ENCODE measurements at regions not wholly inside any gene's neighbourhood (a gene's known extent, or its start where the extent isn't known, plus 50 kb on each side); places are given as distances from the start of the nearest gene placed in this dataset.

DNA sequence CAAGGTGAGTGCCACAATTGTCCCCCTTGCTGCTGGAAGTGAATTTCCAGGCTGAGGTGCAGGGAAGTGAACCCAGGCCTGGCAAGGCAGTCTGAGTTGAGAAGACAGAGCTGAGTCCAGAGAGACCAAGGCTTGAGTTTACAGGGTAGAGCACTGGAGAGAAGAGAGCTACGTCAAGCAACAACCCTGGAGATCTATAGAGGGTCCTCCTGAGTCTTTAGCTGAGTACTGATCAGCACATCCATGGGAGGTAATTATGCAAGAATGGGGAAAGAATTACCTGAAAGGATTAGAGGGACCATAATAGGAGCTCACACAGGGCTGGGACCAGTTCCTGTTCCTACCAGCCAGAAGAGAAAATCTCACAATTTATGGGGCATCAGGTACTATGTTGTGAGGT is 190.7 kb downstream of the NEDD1 start:
- DNase-seq = no peak

DNA sequence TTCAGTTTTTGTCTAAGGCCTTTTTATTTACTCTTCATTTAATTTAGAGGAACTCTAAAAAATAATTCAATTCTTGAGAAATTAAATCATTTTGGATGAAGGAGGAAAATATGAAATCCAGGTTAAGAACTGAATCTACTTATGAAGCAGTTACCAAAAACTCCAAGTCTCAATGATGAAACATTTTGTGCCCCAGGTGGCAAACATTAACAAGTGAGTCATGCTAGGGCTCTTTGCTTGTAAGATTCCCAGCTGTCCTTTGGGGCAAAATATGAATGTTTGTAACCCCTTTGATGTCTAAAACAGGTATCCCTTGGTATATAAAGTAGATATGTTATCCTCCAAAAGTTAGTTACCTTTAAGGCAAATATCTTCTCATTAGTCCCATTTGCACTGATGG is 202.4 kb downstream of the NEDD1 start:
- no peak for DNase-seq

DNA sequence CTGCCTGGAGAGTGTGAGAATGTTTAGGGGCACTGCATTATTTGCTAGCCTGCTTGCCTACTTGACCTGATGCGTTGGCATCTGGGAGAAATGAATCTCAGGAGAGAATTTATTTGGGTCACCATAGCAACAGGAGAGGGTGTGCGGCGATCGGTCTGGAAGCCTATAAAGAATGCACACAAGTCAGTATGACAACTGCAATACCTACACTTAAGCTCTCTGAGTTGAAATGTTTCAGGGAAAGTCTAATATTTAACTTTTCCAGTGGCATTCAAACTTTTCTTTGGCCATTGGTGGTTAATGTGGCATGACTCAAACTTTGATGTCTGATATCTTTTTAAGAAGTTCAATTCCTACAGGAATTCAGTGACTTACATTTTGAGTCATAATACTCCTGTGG is 205.1 kb downstream of the NEDD1 start:
- no peak for DNase-seq

DNA sequence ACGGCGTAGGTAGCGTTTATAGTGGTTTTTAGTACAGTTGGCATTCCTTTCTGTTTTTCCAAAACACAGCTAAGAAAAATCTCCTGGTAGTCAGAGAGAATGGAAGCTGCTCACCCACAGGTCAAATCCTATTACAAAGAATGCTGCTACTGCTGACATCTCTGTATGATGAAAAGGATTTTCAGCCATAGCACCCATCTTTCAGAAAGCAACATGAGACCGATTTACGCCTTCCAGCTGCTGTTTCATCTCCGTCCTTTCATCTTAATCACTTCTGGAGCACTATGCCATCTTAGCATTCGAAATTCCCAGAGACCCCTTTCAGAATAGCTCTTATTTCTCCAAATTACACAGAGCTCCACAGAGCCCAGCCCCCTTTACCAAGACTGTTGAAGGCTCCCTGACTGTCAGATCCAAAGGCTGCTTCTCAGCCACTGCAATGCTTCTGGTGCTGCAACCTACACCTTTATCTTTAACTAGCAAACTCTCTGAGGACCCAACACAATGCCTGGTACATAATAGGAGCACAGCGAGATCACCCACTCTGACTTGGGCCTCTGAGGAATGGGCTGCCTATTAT is 211.8 kb downstream of the NEDD1 start:
- DNase-seq = no peak

DNA sequence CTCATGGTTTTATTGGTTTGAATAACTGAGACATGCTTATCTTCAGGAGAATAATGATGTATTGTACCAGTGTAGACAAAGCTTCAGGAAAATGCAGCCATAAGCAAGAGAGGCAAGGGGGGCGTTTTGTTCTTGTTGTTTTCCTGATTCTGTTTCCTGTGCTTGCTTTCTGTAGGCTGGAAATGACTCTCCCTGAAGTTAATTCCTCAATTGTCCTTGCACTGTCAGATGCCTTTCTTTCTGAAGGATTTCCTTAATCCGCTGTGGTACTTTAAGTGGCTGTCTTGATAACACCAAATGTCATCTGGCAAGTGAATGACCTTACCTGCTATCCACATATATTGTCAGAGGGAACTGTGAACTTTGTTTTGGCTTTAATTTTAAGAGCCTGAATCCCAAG is 220.0 kb downstream of the NEDD1 start:
- DNase-seq = no peak

DNA sequence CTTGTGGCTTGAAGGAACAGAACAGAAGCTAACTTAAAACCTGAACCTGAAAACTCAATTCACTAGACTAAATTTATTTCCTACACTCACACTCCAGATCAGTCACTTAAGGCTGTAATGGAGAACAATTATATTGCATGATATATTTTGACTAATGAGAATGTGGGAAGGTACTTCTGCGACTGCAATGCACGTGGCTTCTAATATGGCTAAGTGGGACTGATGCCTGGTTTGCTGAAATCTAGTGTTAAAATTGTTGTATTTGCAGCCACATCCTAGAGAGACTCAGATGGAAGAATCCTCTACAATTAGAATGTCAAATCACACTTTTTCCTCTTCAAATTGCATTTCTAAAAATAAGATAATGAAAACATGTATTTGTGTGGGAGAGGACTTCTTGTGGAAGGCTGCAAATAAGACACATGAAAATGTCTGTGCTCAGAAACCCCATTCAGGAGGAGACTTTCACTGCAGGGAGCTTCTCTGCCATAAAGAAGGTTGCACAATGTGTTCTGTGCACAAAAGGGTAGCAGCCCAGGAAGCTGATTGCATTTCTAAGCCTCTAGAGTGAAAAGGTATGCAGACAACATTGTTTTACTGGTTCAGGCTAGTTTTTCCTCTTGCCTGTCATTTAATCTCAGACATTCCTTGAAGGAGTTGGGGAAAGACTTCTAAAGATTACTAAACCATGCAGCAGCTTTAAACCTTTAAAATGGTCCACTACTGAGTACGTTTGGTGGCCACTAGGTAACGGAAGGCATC is 224.3 kb downstream of the NEDD1 start:
- DNase-seq = no peak

DNA sequence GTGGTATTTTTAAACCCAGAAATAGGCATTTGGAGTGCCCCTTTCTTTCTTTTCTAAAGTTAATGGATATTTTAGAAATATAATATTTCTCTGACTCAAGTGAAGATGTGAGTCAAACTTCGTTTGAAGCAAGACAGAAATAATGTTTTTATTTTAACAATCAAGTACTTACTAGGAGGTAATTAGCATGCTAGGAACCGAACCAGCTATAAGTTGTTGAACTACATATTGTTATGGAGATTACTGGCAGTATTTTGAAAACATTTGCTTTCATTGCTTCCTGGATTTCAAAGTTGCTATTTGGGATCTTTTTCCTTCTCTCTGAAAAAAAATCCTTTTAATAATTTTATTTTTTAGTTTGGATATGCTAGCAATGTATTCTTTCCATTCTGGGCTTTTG is 225.2 kb downstream of the NEDD1 start:
- DNase-seq = no peak

DNA sequence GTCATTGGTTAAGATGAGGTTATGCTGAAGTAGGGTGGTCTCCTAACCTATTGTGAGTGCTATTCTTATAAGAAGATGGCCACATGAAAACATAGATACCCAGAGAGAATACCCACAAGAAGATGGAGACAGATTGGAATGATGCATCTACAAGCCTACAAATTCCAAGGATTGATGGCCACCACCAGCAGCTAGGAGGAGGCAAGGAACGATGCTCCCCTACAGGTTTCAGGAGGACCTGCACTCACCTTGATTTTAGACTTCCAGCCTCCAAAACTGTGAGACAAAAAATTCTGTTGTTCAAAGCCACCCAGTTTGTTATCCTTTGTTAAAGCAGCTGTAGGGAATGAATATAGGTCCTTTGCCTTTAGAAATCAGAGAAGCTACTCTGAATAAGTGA is 227.4 kb downstream of the NEDD1 start:
- DNase-seq = no peak

DNA sequence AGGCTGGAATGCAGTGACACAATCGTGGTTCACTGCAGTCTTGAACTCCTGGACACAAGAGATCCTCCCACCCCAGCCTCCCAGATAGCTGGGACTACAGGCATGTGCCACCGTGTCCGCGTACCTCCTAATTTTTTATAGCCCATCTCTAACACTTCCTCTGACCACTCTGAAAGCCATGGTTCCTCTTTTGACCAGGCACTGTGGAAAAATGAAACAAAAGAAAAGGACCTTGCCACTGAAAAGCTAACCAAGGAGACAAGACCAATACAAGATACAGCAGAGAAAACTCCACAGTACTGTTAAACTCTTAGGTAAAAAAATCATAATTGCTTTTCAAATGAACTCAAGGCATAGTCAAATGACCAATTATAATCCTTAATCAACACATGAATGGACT is 233.3 kb downstream of the NEDD1 start:
- DNase-seq = no peak

DNA sequence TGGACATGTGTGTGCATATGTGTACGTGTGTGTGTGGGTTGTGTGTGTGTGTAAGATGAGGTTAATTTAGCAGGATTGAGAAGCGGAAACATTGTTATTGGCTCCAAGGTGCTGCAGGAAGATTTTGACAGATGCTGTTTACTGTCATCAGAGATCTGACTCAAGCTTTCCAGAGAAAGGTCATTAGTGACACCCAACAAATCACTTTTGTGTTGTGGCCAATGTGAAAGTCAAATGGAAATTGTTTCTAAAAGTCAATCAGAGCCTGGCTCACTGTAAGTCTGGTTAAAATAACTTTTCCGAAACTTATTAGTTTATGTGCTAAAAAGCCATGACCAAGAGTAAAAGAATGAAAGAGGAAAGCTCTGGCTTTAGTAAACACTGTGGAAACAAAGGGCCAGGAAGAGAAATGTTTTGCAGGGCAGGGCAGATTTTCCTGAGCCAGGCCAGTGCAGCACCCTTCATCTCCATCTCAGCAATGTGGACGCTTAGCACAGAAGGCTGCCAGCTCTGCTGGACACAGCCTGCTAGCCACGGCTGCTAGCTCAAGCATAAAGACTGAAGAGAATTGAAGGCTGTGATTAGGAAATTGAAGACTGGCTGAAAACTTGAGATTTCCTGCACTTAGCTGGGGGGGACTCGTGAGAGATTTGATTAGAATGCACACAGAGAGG is 235.8 kb downstream of the NEDD1 start:
- no peak for DNase-seq

DNA sequence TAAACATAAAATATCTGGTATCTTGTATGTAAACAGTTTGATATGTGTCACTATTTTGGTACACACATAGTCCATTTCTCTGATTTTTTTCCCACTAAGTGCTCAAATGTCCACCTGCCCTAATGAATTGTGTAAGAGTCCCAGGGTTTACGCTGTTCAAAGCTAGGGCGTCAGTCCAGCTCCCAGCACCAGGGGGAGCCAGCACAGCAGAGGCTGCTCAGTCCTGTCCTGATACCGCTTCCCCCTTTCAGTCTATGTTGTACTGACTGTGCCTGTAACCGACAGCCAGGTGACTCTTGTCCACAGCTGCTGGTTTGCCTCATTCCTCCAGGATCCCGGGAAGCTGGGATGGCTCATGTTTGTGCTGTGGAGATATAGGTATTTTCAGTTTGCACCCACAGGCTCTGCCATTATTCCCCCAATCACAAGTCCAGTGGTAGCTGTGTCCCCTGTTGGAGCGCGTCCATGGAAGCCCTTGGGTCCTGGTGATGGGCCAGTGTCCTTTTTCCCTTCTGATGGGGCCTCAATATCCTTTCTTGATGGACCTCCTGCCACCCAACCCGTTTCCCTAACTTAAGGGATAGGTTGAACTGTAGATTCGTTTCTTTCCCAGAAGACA is 242.0 kb downstream of the NEDD1 start:
- peak; percentile 18 to 22 for DNase-seq

DNA sequence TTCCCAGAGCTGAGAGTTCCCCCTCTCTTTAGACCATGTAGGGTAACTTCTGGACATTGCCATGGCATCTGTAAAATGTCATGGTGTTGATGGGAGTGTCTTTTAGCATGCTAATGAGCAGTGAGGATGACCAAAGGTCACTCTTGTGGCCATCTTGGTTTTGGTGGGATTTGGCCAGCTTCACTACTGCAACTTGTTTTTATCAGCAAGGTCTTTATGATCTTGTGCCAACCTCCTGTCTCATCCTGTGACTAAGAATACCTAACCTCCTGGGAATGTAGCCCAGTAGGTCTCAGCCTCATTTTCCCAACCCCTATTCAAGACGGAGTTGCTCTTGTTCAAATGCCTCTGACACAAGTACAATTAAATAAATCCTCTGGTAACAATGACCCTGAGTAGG is 244.4 kb downstream of the NEDD1 start:
- no peak for DNase-seq

DNA sequence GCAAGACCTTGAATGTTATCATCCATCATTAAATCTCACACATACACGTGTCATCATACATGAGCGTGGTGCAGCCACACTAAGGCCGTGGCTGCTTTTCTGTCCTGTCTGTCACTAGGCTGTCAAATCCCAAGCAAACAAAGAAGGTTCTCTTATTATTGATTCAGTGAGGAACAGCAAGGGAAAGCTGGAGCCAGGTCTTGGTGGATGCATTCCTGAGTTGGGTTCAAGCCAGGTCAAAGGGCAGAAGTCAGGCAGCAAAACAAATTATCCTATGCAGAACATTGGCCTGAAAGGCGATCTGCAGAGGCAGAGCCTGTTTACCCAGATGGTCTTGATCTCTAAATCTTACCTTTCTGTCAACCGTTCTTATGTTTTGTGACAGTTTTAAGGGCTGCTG is 252.3 kb downstream of the NEDD1 start:
- no peak for DNase-seq

DNA sequence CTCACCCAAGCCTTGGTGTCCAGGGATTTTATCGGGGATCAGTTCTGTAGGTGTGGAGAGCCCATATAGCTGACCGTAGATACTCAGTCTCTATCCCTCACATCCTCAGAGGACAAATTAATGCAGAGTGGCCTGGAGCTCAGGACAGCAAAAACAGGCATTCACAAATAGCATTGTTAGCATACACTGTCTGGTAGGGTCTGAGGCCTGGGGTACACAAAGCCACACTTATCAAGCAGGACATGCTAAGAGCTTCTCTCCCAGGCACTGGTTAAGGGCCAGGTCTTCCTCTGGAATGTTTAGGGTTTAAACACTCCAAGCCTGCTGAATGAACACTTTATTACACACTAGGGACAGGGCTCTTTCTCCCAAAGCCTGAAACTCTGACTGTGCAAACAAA is 253.2 kb downstream of the NEDD1 start:
- DNase-seq = no peak

DNA sequence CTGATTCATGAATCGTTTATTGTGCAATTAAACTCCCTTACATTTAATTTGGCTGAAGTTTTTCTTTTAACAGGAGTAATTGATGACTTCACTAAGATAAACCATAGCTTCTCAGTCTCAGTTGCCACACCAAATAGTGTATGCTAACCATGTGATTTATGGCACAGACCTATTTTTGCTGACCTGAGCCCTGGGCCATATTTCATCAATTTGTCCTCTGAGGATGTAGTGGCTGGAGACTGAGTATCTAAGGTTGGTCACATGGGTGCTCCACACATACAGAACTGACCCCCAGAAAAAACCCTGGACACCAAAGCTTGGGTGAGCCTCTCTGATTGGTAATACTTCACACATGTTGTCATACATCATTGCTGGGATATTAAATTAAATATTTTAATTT is 255.1 kb downstream of the NEDD1 start:
- DNase-seq = no peak

DNA sequence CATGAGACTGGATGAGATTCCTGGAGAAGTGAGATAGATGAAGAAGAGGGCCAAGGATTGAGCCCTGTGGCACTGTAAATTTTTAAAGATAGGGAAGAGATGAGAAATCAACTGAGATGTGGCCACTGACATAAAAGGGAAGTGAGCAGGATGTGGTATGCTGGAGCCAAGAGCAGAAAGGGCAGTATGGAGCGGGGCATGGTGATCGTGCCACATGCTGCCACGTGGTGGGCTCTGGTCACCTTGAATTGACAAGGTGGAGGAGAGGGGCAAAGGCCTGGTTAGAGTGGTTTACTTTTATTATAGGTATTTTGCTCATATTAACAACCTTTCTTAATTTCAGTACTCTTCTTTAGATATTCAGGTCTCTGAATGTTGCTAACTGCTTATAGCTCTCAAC is 257.9 kb downstream of the NEDD1 start:
- no peak for DNase-seq

DNA sequence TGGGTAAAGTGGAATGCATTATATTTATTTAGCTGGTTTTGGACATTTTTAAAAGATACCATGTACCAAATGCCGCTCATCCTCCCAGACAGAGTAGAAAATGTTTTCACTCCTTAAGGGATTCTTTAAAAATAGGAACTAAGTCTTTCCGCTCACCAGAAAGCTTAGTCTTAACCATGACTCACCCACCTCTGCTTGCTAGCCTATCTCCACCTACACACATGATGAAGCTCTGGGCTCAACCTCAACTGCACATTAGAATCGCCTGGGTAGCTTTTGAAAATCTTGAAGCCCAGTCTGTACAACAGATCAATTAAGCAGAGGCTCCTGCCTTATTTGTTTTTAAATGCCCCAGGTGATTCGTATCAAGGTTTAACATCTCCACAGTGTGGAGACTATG is 260.5 kb downstream of the NEDD1 start:
- DNase-seq = no peak

DNA sequence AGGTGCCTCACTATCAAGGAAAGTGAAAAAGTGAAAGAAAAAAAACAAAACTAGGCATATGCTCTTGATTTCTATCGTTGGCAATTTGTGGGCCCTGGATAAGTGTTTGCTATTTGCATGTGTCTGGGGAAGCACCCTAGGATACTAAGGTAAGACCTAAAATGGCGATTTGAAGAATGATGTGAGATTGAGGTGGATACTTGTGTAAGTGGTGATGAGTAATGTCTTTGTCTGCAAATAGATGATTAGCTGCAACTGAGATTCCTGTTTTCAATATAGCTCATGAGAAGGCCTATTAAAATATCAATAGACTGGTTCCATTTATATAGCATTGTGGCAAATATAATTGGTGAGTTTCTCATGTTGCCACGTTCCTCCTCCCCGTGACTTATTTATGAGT is 261.7 kb downstream of the NEDD1 start:
- no peak for DNase-seq

DNA sequence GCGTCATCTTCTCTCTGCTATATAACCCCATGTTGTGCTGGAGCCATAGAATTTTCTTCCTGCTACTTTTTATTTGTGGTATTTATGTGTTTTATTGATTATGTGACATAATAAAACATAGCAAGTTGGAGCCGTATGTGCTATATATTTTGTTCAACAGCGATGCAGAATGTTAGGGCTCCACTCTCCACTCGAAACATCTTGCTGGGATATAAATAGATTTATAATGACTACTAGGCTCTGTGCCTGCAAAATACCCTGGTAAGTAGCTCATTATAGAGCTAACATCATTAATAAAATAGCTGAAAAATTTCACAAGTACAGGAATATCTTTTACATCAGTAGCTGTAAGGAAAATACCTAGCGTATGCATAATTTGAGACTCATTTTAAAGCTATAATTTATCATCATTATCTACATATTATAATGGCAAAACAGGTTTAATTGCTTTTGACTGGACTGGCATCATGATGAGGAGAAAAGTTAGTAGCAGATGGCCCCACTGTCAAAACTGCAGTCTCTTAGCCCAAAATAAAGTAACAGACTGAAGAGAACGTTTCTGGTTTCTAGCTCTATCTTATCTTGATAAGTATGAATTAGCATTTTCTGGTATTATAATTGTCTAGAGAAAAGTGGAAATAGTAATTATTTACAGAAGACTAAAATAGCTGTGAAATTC is 263.0 kb downstream of the NEDD1 start:
- no peak for DNase-seq

DNA sequence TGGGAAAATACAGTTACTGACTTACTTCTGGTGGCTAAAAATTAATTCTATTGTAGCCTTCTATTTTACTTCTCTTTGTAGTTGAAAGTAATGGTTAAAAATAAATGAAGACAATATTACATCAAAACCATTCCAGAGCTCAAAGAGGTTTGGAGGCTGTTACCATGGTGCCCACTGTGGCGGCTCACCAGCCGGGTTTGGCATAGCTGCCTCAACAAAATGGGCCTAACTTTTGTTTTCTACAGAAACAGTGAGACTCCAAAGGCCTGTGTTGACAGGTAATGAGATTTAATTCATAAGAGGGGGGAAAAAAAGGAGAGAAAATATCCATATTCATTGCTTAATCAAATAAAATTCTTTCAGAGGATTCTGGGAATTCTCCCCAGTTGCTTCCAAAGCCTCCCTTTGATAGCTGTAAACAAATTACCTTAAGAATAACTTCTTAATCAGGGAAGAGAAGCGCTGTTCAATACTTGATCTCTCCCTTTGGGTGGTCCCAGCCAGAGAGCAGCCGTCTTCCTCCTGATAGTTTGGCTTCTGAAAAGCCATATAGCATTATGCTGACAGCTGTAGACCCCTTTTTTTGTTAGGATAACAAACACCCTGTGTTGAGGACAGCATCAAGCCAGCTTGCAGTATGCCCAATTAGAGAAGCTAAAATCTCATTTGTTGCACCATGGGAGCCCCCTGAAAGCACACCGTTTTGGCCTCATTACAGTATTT is 266.8 kb downstream of the NEDD1 start:
- DNase-seq = no peak

DNA sequence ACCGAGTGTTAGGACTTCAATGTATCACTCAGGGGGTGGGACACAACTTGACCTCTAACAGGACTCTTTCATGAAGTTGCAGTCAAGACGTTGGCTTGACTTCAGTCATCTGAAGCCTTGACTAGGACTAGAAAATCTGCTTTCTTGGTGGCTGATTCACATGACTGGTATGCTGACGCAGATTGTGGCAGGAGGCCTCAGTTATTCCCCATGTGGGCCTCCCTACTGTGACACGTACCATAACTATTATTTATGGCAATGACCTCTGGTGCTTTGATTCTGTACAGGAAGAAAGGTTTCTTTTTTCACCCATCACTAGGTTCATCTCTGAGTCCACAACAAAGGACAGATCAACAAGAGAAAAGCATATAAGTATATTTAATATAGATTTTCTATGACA is 270.4 kb downstream of the NEDD1 start:
- no peak for DNase-seq

DNA sequence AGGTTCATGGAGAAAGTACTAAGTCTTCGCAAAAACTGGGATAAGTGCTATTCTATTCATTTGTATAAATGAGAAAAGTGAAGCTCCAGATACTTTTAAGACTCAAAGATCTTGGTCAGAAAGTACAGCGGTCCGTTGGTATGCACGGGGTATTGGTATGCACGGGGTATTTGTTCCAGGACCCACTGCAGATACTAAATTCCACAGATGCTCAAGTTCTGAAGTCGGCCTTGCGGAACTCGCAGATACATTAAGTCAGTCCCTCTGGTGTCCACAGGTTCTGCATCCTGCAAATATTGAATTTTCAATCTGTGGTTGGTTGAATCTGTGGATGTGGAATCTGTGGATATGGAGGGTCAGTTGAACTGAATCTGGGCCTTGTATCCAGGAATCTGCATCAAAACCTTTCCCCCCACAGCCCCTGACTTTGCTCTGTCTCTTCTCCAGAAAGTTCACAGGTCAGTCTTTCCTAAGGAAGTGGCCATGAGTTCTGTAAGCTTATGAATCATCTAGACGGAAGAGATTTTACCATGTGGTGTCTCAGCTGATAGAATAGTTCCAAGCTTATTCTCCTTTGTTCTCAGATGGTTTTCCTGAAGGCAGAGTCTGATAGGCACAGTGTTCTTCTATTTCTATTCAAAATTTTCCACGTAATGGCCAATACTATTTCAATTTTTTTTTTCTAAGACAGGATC is 274.7 kb downstream of the NEDD1 start:
- DNase-seq = no peak

Data from activated CD4-positive, alpha-beta T cell treated with anti-CD3 and anti-CD28 coated beads, Interleukin-2, amount 50 U/mL, for 4 hours (primary cell).